SJSA1 (cell line): ENCODE measurements at regions not wholly inside any gene's neighbourhood (a gene's known extent, or its start where the extent isn't known, plus 50 kb on each side); places are given as distances from the start of the nearest gene placed in this dataset.
A peak's percentile ranks its signal among the peaks of the same experiment; 100 is the strongest.

Experiments
- DNase-seq, 2 experiments: peaks; one replicate each; pipeline ENCODE4 v3.0.0-alpha.2; 2015 to 2020; ENCODE audit warnings: low spot score in 2 of 2, low read depth in 1 of 2
- H3K27ac ChIP-seq: fragments of 250-450 bp; sonication (Bioruptor Pico); 2 replicates; pipeline ENCODE4 v1.5.1; 2020; ENCODE audit warnings: mild to moderate bottlenecking, moderate library complexity
- H3K27me3 ChIP-seq: fragments of 250-450 bp; sonication (Bioruptor Pico); replicated peaks from 2 replicates; pipeline ENCODE4 v1.5.1; 2020; ENCODE audit warnings: mild to moderate bottlenecking, moderate library complexity
- H3K36me3 ChIP-seq: fragments of 250-450 bp; sonication (Bioruptor Pico); 2 replicates; pipeline ENCODE4 v1.5.1; 2020; ENCODE audit warnings: mild to moderate bottlenecking
- H3K4me1 ChIP-seq: fragments of 250-450 bp; sonication (Bioruptor Pico); replicated peaks from 2 replicates; pipeline ENCODE4 v1.6.1; 2021; ENCODE audit warnings: mild to moderate bottlenecking
- H3K4me3 ChIP-seq: fragments of 250-450 bp; sonication (Bioruptor Pico); 2 replicates; pipeline ENCODE4 v1.5.1; 2020; ENCODE audit warnings: mild to moderate bottlenecking
- H3K9me3 ChIP-seq: fragments of 250-450 bp; sonication (Bioruptor Pico); replicated peaks from 2 replicates; pipeline ENCODE4 v1.5.1; 2020; ENCODE audit warnings: mild to moderate bottlenecking

GRCh38 chr14:65346474-65346873 is 66.1 kb upstream of the FUT8 start:
- Histone ChIP-seq H3K27me3 (no peaks in the 10 kb centered on the region), H3K4me1 (no peaks in the 10 kb centered on the region), H3K9me3 (no peaks in the 10 kb centered on the region), H3K27ac (no peak overlapping the region), H3K4me3 (no peak overlapping the region), H3K36me3 (no peaks in the 10 kb centered on the region)
- no peak for DNase-seq

DNA sequence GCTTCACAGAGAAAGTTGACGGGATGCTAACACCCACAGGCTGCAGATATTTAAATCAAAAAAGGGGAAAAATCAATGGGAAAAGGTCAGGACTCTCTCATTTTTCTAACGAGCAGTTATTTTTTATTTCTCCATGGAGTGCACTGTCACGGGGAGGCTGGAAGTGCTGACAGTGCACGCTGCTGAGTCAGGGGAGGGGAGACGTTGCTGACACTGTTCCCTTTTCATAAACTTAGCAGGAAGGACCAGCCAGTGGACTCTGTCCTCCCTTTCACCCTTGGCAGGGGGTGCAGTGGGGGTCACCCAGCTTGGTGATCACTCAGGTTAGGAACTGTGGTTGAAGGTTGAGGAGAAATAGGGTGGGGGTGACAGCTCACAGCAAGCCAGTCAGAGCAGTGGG is 65.6 kb upstream of the FUT8 start:
- no peaks in the 10 kb centered on the region for H3K27me3 ChIP-seq
- no peak overlapping the region for H3K4me3 ChIP-seq
- no peaks in the 10 kb centered on the region for H3K9me3 ChIP-seq
- H3K27ac ChIP-seq: no peak overlapping the region
- no peaks in the 10 kb centered on the region for H3K36me3 ChIP-seq
- no peak for DNase-seq
- H3K4me1 ChIP-seq: no peaks in the 10 kb centered on the region

DNA sequence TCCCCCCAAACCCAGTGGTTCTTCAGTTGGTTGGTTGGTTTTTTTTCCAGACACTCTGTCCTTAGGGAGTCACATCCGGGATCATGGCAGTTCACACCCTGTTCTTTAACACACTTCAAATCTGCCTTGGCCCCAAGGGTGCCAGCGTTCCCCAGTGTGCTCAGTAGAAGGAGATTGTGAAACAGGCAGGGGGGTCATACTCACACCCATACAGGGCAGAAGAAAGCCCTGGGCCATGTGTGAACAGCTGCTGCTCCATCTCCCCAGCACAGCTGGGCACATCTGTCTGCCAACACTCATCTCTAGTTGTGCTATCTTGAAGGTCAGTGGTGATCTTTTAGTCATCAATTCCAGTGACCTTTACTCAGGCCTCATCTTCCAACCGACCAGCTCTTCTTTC is 64.4 kb upstream of the FUT8 start:
- H3K4me3 ChIP-seq: no peak overlapping the region
- H3K27me3 ChIP-seq: no peaks in the 10 kb centered on the region
- no peak overlapping the region for H3K27ac ChIP-seq
- H3K36me3 ChIP-seq: no peaks in the 10 kb centered on the region
- H3K9me3 ChIP-seq: no peaks in the 10 kb centered on the region
- H3K4me1 ChIP-seq: 0 out of 2 replicates have a peak, but pooled peaks cover 2% of the 10 kb centered on the region
- no peak for DNase-seq

DNA sequence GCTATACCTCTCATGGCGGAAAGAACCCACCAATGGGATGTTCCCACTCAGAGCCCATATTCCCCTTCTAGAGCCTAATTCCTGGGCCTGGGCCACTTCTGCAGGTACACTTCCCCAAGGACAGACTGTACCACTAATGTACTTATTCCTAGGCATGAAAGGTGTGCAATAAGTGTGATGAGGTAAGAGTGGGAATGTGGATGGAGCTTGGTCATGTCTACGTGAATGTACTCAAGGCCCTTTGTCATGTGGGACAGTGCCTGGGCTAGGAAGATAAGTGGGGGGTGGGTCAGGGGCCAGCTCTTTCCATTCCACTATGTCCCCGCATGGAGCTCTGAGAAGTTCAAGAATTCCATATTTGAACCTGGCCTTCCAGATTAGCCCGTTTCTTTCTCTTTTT is 63.4 kb upstream of the FUT8 start:
- Histone ChIP-seq H3K27ac (no peak overlapping the region), H3K9me3 (no peaks in the 10 kb centered on the region), H3K4me1 (0 out of 2 replicates have a peak, but pooled peaks cover 3% of the 10 kb centered on the region), H3K4me3 (no peak overlapping the region), H3K36me3 (no peaks in the 10 kb centered on the region), H3K27me3 (no peaks in the 10 kb centered on the region)
- no peak for DNase-seq

GRCh38 chr14:65351493-65352194 is 60.9 kb upstream of the FUT8 start:
- Histone ChIP-seq H3K4me3 (no peak overlapping the region), H3K4me1 (peaks cover 6% of the 10 kb centered on the region), H3K9me3 (no peaks in the 10 kb centered on the region), H3K27me3 (no peaks in the 10 kb centered on the region), H3K27ac (no peak overlapping the region), H3K36me3 (no peaks in the 10 kb centered on the region)
- DNase-seq: no peak

- H3K4me1 ChIP-seq: peaks cover 10% of the 10 kb centered on the region
- H3K9me3 ChIP-seq: no peaks in the 10 kb centered on the region
- H3K27me3 ChIP-seq: no peaks in the 10 kb centered on the region
- no peak for DNase-seq
- H3K36me3 ChIP-seq: no peaks in the 10 kb centered on the region
- no peak overlapping the region for H3K27ac ChIP-seq
- no peak overlapping the region for H3K4me3 ChIP-seq
Observed at GRCh38 chr14:65352964-65353530, 59.5 kb upstream of the FUT8 start.

DNA sequence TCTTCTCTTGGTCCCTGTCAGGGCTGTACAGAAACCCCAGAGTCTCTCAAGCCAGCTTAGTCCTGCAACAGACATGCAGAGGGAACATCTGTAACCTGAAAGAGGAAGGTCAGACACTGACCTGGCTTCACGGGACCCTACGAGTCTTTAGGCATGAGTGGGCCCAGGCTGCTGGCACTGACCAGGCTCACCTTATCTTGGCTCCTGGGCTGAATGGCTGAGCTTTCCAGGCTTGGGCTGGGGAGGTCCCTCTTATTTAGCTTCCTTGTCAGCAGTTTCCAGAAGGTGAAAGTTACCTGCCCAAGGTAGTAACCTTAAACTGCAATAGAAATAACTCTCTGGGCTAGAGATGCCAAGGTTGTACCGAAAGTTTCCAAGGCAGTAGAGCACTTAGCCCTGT is 58.4 kb upstream of the FUT8 start:
- H3K9me3 ChIP-seq: no peaks in the 10 kb centered on the region
- peaks cover 10% of the 10 kb centered on the region for H3K4me1 ChIP-seq
- H3K4me3 ChIP-seq: no peak overlapping the region
- H3K27ac ChIP-seq: no peak overlapping the region
- no peak for DNase-seq
- no peaks in the 10 kb centered on the region for H3K36me3 ChIP-seq
- H3K27me3 ChIP-seq: no peaks in the 10 kb centered on the region

DNA sequence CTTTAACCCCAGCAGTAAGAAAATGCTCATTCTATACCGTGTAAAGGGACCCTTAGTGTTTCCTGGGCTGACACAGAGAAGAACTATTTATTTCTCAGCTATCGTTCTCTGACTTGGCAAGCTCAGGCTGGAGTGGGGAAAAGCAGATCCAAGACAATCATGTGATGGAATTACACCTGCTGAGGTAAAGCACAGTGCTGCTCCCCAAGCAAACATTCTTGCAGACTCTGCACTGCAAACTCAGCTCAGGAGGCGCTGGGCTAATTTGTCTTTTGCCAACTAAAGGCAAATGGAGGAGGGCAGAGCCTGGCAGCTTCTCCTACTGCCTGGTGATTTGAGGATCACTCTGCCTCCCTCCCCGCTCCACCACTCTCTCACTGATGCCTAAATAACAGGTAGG is 57.8 kb upstream of the FUT8 start:
- DNase-seq: no peak
- H3K4me3 ChIP-seq: no peak overlapping the region
- no peaks in the 10 kb centered on the region for H3K9me3 ChIP-seq
- H3K36me3 ChIP-seq: no peaks in the 10 kb centered on the region
- H3K27ac ChIP-seq: no peak overlapping the region
- H3K27me3 ChIP-seq: no peaks in the 10 kb centered on the region
- peaks cover 10% of the 10 kb centered on the region for H3K4me1 ChIP-seq

DNA sequence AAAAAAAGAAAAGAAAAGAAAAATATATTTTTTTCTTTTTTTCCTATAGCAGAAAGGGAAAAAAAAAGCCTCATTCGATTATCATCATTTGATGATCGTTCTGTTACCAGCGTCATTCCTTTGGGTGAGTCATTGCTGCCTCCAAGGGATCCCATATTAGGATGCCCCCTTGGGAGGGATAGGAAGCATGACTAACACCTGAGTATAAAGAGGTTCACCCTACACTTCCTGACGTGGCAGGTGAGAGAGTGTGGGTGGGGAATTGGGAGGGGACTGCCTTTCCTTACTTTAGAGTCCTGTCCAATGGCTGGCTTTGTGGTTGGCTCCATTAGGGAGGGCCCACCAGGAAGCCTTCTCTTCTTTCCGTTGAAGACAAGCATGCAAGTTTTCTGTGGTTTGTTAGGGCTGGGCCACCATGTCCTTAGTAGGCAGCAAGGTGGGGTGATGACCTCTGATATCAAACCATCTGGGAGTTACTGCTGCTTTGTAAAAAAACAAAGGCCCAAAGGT is 56.1 kb upstream of the FUT8 start:
- Histone ChIP-seq H3K9me3 (no peaks in the 10 kb centered on the region), H3K4me3 (no peak overlapping the region), H3K36me3 (no peaks in the 10 kb centered on the region), H3K27ac (no peak overlapping the region), H3K27me3 (no peaks in the 10 kb centered on the region), H3K4me1 (peaks cover 10% of the 10 kb centered on the region)
- peak in 1 of 2 experiments; percentile 33 for DNase-seq

GRCh38 chr14:65357113-65357512 is 55.4 kb upstream of the FUT8 start:
- Histone ChIP-seq H3K4me1 (peaks cover 10% of the 10 kb centered on the region), H3K27me3 (no peaks in the 10 kb centered on the region), H3K36me3 (no peaks in the 10 kb centered on the region), H3K9me3 (no peaks in the 10 kb centered on the region), H3K4me3 (no peak overlapping the region), H3K27ac (no peak overlapping the region)
- no peak for DNase-seq

DNA sequence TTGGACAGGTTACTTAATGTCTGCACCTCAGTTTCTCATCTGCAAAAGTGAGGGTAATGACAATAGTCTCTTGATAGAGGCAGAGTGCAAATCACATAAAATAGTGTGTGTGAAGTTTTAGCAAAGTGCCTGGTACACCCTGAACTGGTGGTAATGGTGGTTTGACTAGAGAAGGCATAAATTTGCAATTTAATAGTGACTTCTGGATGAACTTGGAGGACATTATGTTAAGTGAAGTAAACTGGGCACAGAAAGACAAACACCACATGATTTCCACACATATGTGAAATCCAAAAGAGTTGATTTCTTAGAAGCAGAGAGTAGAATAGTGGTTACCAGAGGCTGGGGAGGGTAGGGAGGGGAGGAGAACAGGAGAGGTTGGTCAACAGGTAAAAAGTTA is 54.8 kb upstream of the FUT8 start:
- Histone ChIP-seq H3K27me3 (no peaks in the 10 kb centered on the region), H3K36me3 (no peaks in the 10 kb centered on the region), H3K27ac (no peak overlapping the region), H3K4me1 (peaks cover 10% of the 10 kb centered on the region), H3K9me3 (no peaks in the 10 kb centered on the region), H3K4me3 (no peak overlapping the region)
- DNase-seq: no peak

DNA sequence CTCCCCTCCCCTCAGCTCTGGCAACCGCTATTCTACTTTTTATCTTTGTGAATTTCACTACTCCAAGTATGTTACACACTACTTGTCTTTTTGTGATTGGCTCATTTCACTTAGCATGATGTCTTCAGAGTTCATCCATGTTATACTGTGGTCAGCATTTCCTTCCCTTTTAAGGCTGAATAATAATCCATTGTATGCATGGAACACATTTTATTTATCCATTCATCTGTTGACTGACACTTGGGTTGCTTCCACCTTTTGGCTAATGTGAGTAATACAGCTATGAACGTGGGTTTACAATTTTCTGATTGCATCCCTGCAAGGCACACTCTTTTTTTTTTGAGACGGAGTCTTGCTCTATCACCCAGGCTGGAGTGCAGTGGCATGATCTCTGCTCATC is 53.0 kb upstream of the FUT8 start:
- no peak for DNase-seq
- Histone ChIP-seq H3K9me3 (no peaks in the 10 kb centered on the region), H3K27ac (no peak overlapping the region), H3K4me1 (peaks cover 7% of the 10 kb centered on the region), H3K4me3 (no peak overlapping the region), H3K36me3 (no peaks in the 10 kb centered on the region), H3K27me3 (no peaks in the 10 kb centered on the region)

DNA sequence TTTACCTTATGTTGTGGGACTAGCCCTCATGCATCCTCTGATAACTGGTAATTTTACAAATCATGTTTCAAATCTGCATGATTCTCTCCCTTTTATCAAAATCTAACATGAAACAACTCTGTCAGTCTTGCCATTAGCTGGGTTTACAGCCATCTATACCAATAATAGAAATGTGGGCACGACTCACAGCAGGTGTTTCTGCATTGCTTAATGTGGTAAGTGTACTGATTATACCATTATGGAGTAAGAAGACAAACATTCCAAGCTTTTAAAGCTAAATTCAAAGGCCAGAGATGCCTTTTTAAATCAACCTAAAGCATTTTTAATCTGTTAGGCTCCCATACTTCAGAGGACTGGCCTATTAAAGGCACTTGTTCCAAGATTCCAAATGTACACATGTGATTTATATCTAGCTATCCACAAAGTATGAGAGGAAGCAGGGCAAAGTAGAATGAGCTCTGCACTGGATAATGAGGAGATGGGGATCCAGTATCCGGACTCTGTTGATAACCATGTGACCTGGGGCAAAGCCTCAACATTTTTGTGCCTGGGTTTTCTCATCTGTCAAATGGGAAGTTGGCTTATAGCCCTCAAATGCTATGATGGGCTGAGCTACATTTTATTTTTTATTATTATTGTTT is 52.3 kb upstream of the FUT8 start:
- Histone ChIP-seq H3K27me3 (no peaks in the 10 kb centered on the region), H3K4me3 (no peak overlapping the region), H3K27ac (no peak overlapping the region), H3K36me3 (no peaks in the 10 kb centered on the region), H3K9me3 (no peaks in the 10 kb centered on the region), H3K4me1 (peaks cover 7% of the 10 kb centered on the region)
- no peak for DNase-seq

DNA sequence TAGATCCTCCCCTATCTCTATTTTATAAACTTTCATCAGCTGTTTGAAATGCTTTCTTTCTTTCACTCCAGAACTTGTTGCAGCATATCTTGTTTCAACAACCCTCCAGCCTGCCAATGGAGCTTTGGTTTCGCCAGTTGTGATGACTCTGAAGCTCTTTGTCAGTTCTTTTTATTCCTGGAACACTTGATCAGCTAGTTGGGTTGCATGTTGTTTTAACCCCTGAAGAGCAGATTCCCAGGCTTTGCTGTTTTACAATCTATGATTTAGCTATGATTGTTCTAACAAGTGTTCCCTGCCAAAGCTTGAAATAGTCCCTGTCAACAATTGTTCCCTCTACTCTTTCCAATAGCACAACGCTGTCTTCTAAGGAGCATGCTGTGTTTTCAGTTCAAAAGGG is 50.6 kb upstream of the FUT8 start:
- no peaks in the 10 kb centered on the region for H3K36me3 ChIP-seq
- no peak for DNase-seq
- no peak overlapping the region for H3K27ac ChIP-seq
- peaks cover under 1% of the 10 kb centered on the region for H3K4me1 ChIP-seq
- no peaks in the 10 kb centered on the region for H3K9me3 ChIP-seq
- H3K27me3 ChIP-seq: no peaks in the 10 kb centered on the region
- H3K4me3 ChIP-seq: no peak overlapping the region
